ENCODE measurements at regions not wholly inside any gene's neighbourhood (a gene's known extent, or its start where the extent isn't known, plus 50 kb on each side); places are given as distances from the start of the nearest gene placed in this dataset.

DNA sequence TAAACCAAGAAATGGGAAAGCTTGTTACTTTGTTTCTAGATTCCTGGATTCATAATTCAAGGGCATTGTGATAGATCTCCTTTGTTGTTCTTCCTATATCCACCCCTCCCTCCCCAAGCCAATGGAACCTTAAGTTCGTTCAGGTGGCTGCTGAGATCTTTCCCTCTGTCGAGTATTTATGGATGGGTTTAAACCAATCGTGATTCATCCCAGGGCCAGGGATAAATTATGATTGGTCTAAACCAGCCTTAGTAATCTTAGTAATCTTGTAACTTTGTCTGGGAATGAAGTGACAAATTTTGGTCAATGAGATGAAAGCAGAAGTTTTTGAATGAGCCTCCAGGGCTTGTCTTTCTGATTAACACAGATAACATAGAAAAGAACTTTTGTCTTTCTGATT is 56.1 kb upstream of the PCED1B start:
- peaks cover 2% of the 10 kb centered on the region for H3K27me3 Mint-ChIP-seq (ENCODE audit: insufficient read depth, unreplicated experiment)
- H3K27me3 ChIP-seq (replicated peaks; ENCODE audit: control insufficient read depth, insufficient read depth, low read length), result no peaks in the 10 kb centered on the region
- H3K36me3 Mint-ChIP-seq (ENCODE audit: insufficient read depth, unreplicated experiment), result no peaks in the 10 kb centered on the region
- no peak overlapping the region for H3K4me3 ChIP-seq (ENCODE audit: low read depth, low read length)
- no peak overlapping the region for H3K27ac Mint-ChIP-seq (ENCODE audit: unreplicated experiment)
- H3K9me3 ChIP-seq, result no peaks in the 10 kb centered on the region
- no peaks in the 10 kb centered on the region for H3K9me3 Mint-ChIP-seq (ENCODE audit: unreplicated experiment)
- POLR2A ChIA-PET, result no interaction called here
- intact Hi-C loops (cut with micrococcal nuclease; ENCODE audit: unreplicated experiment), result loop anchor here (5.0 kb wide), 1 partner anchor 661 kb away; no protein-coding TSS in a partner anchor
- H3K4me1 ChIP-seq, result peaks cover 6% of the 10 kb centered on the region; the same call in 1 of the 2 replicates
- H3K36me3 ChIP-seq (ENCODE audit: control insufficient read depth, insufficient read depth, low read length), result no peaks in the 10 kb centered on the region
- DNase-seq, result no peak
- BruUV-seq (replicated peaks), result no TSS peak
- TF ChIP-seq, protein P1, sequence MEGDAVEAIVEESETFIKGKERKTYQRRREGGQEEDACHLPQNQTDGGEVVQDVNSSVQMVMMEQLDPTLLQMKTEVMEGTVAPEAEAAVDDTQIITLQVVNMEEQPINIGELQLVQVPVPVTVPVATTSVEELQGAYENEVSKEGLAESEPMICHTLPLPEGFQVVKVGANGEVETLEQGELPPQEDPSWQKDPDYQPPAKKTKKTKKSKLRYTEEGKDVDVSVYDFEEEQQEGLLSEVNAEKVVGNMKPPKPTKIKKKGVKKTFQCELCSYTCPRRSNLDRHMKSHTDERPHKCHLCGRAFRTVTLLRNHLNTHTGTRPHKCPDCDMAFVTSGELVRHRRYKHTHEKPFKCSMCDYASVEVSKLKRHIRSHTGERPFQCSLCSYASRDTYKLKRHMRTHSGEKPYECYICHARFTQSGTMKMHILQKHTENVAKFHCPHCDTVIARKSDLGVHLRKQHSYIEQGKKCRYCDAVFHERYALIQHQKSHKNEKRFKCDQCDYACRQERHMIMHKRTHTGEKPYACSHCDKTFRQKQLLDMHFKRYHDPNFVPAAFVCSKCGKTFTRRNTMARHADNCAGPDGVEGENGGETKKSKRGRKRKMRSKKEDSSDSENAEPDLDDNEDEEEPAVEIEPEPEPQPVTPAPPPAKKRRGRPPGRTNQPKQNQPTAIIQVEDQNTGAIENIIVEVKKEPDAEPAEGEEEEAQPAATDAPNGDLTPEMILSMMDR (IDR thresholded peaks at IDR 0.05; ENCODE audit: insufficient read depth in 1 of 2, low read depth in 1 of 2, low read length in 1 of 2, severe bottlenecking in 1 of 2, unreplicated experiment in 1 of 2), result no peak
- peaks cover 8% of the 10 kb centered on the region for H3K4me1 Mint-ChIP-seq (ENCODE audit: low read depth, unreplicated experiment)
- no peak overlapping the region for H3K4me3 Mint-ChIP-seq (ENCODE audit: unreplicated experiment)
- CTCF ChIA-PET, result no interaction called here

DNA sequence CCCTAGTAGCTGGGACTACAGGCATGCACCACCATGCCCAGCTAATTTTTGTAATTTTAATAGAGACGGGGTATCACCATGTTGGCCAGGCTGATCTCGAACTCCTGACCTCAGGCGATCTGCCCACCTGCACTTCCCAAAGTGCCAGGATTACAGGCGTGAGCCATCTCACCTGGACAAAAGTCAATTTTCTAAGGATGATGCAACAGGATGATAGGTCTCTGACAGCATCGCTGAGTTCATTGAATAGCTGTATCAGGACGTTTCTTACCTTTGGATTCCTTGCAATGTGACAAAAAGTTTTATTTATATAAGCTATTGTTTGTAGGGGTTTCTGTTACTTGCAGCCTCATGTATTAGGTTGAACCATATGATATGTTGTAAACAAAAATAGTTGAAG is 55.5 kb upstream of the PCED1B start:
- no peak for DNase-seq
- Mint-ChIP-seq H3K36me3 (ENCODE audit: insufficient read depth, unreplicated experiment) (no peaks in the 10 kb centered on the region), H3K4me1 (ENCODE audit: low read depth, unreplicated experiment) (peaks cover 8% of the 10 kb centered on the region), H3K27ac (ENCODE audit: unreplicated experiment) (no peak overlapping the region), H3K4me3 (ENCODE audit: unreplicated experiment) (no peak overlapping the region), H3K27me3 (ENCODE audit: insufficient read depth, unreplicated experiment) (peaks cover 2% of the 10 kb centered on the region), H3K9me3 (ENCODE audit: unreplicated experiment) (no peaks in the 10 kb centered on the region)
- ChIA-PET POLR2A (interaction anchor here (0.5 kb wide), 1 partner anchor 26 kb away, joined by 3 read pairs; no protein-coding TSS in a partner anchor), CTCF (interaction anchor here (0.6 kb wide), 1 partner anchor 46 kb away, joined by 5 read pairs; no protein-coding TSS in a partner anchor)
- Histone ChIP-seq H3K36me3 (ENCODE audit: control insufficient read depth, insufficient read depth, low read length) (no peaks in the 10 kb centered on the region), H3K9me3 (no peaks in the 10 kb centered on the region), H3K4me3 (ENCODE audit: low read depth, low read length) (no peak overlapping the region), H3K4me1 (0 out of 2 replicates have a peak, but pooled peaks cover 4% of the 10 kb centered on the region), H3K27me3 (replicated peaks; ENCODE audit: control insufficient read depth, insufficient read depth, low read length) (no peaks in the 10 kb centered on the region)
- intact Hi-C loops (cut with micrococcal nuclease; ENCODE audit: unreplicated experiment), result loop anchor here (5.0 kb wide), 1 partner anchor 662 kb away; no protein-coding TSS in a partner anchor
- TF ChIP-seq, protein P1 (IDR thresholded peaks at IDR 0.05; ENCODE audit: insufficient read depth in 1 of 2, low read depth in 1 of 2, low read length in 1 of 2, severe bottlenecking in 1 of 2, unreplicated experiment in 1 of 2), result no peak
- BruUV-seq (replicated peaks), result no TSS peak

DNA sequence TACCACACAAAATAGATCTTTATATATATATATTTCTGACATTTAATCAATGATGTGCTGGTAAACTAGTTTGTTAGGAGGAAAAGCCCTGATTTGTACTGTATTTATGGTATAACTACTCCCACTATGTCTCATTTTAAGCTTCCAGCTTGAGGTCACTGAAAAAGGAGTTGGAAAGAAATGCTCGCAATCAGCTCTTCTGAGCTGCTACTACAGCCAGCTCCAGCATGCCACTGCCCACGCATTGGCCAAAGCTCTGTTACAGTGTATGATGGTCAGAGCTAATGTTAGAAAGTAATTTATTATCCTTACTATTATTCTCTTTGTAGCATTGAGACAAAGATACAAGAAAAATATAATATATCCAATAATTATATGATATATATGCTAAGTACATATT is 55.0 kb upstream of the PCED1B start:
- H3K27ac Mint-ChIP-seq (ENCODE audit: unreplicated experiment), result no peak overlapping the region
- ChIA-PET CTCF (interaction anchor here (0.6 kb wide), 1 partner anchor 47 kb away, joined by 5 read pairs; no protein-coding TSS in a partner anchor), POLR2A (interaction anchor here (0.5 kb wide), 1 partner anchor 26 kb away, joined by 3 read pairs; no protein-coding TSS in a partner anchor)
- Histone ChIP-seq H3K4me1 (0 out of 2 replicates have a peak, but pooled peaks cover 4% of the 10 kb centered on the region), H3K4me3 (ENCODE audit: low read depth, low read length) (no peak overlapping the region), H3K36me3 (ENCODE audit: control insufficient read depth, insufficient read depth, low read length) (no peaks in the 10 kb centered on the region), H3K27me3 (replicated peaks; ENCODE audit: control insufficient read depth, insufficient read depth, low read length) (no peaks in the 10 kb centered on the region), H3K9me3 (no peaks in the 10 kb centered on the region)
- BruUV-seq (replicated peaks), result no TSS peak
- peaks cover 8% of the 10 kb centered on the region for H3K4me1 Mint-ChIP-seq (ENCODE audit: low read depth, unreplicated experiment)
- peaks cover 2% of the 10 kb centered on the region for H3K27me3 Mint-ChIP-seq (ENCODE audit: insufficient read depth, unreplicated experiment)
- no peaks in the 10 kb centered on the region for H3K9me3 Mint-ChIP-seq (ENCODE audit: unreplicated experiment)
- TF ChIP-seq, protein P1 (IDR thresholded peaks at IDR 0.05; ENCODE audit: insufficient read depth in 1 of 2, low read depth in 1 of 2, low read length in 1 of 2, severe bottlenecking in 1 of 2, unreplicated experiment in 1 of 2), result no peak
- intact Hi-C loops (cut with micrococcal nuclease; ENCODE audit: unreplicated experiment), result loop anchor here (5.0 kb wide), 1 partner anchor 662 kb away; no protein-coding TSS in a partner anchor
- DNase-seq, result no peak
- H3K36me3 Mint-ChIP-seq (ENCODE audit: insufficient read depth, unreplicated experiment), result no peaks in the 10 kb centered on the region
- no peak overlapping the region for H3K4me3 Mint-ChIP-seq (ENCODE audit: unreplicated experiment)

All from Caco-2 (cell line).